Astrocyte (in vitro differentiated cells and primary cell): ENCODE measurements at regions not wholly inside any gene's neighbourhood (a gene's known extent, or its start where the extent isn't known, plus 50 kb on each side); places are given as distances from the start of the nearest gene placed in this dataset.

Source experiments
- EZH2 ChIP-seq: IDR thresholded peaks from 2 replicates; pipeline ENCODE4 v1.6.1; 2012; ENCODE audit warnings: mild to moderate bottlenecking, low read length, inconsistent platforms; ENCODE audit not compliant: insufficient read depth
- TF ChIP-seq, protein P1 (sequence below): IDR thresholded peaks from 2 replicates; pipeline ENCODE4 v1.5.1; 2011; ENCODE audit warnings: low read depth, mild to moderate bottlenecking, inconsistent platforms, low read length, moderate library complexity; ENCODE audit not compliant: insufficient read depth

DNA sequence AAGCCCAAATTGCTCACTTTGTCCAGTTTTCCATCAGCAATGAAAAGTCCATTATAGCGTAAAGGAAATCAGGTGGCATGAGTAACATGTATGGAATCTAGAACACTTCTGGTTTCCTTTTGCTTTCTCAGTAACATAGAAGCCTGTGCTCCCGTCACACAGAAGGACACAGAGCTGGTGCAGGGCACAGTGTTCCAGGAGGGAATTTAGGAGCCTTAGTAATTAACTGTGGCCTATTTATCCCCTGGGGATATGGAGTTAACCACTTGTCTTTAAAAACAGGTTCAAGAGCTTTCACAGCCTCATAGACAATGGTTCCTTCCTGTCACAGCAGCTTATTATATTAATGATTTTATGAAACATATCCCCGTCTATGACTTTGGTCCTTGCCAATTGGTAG is 189.9 kb downstream of the NEBL start:
- TF ChIP-seq, protein P1, sequence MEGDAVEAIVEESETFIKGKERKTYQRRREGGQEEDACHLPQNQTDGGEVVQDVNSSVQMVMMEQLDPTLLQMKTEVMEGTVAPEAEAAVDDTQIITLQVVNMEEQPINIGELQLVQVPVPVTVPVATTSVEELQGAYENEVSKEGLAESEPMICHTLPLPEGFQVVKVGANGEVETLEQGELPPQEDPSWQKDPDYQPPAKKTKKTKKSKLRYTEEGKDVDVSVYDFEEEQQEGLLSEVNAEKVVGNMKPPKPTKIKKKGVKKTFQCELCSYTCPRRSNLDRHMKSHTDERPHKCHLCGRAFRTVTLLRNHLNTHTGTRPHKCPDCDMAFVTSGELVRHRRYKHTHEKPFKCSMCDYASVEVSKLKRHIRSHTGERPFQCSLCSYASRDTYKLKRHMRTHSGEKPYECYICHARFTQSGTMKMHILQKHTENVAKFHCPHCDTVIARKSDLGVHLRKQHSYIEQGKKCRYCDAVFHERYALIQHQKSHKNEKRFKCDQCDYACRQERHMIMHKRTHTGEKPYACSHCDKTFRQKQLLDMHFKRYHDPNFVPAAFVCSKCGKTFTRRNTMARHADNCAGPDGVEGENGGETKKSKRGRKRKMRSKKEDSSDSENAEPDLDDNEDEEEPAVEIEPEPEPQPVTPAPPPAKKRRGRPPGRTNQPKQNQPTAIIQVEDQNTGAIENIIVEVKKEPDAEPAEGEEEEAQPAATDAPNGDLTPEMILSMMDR, result no peak
- TF ChIP-seq EZH2, result no peak
